C4-2B (cell line): ENCODE measurements at regions not wholly inside any gene's neighbourhood (a gene's known extent, or its start where the extent isn't known, plus 50 kb on each side); places are given as distances from the start of the nearest gene placed in this dataset.

ENCODE experiments used
- CTCF ChIP-seq: fragments of 450-650 bp; conservative IDR thresholded peaks from 2 replicates; pipeline ENCODE4 v1.5.1; 2017; ENCODE audit warnings: mild to moderate bottlenecking
- ZFX ChIP-seq: fragments of 450-650 bp; IDR thresholded peaks from 2 replicates; pipeline ENCODE4 v1.6.1; 2017

- 0 out of 2 replicates have a peak, but pooled peaks have one; percentile 6 for TF ChIP-seq CTCF
- TF ChIP-seq ZFX: no peak
These were observed 253.3 kb downstream of the KCNRG start for GRCh38 chr13:50268500-50268899.
